ENCODE measurements at regions not wholly inside any gene's neighbourhood (a gene's known extent, or its start where the extent isn't known, plus 50 kb on each side); places are given as distances from the start of the nearest gene placed in this dataset.

DNA sequence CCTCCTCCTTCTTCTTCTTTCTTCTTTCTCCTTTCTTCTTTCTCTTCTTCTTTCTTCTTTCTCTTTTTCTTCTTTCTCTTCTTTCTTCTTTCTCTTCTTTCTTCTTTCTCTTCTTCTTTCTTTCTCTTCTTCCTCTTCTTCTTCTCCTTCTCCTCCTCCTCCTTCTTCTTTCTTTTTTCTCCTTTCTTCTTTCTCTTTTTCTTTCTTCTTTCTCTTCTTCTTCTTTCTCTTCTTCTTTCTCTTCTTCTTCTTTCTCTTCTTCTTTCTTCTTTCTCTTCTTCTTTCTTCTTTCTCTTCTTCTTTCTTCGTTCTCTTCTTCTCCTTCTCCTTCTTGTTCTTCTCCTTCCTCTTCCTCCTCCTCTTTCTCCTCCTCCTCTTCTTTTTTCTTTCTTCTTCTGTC lies 1230.7 kb upstream of the USP15 start:
- TF ChIP-seq, protein P1, sequence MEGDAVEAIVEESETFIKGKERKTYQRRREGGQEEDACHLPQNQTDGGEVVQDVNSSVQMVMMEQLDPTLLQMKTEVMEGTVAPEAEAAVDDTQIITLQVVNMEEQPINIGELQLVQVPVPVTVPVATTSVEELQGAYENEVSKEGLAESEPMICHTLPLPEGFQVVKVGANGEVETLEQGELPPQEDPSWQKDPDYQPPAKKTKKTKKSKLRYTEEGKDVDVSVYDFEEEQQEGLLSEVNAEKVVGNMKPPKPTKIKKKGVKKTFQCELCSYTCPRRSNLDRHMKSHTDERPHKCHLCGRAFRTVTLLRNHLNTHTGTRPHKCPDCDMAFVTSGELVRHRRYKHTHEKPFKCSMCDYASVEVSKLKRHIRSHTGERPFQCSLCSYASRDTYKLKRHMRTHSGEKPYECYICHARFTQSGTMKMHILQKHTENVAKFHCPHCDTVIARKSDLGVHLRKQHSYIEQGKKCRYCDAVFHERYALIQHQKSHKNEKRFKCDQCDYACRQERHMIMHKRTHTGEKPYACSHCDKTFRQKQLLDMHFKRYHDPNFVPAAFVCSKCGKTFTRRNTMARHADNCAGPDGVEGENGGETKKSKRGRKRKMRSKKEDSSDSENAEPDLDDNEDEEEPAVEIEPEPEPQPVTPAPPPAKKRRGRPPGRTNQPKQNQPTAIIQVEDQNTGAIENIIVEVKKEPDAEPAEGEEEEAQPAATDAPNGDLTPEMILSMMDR (IDR thresholded peaks at IDR 0.05; ENCODE audit: low read depth, low read length, missing input control), result no peak
- no peak for TF ChIP-seq JUND (IDR thresholded peaks at IDR 0.05)
- TF ChIP-seq FOXA1 (IDR thresholded peaks at IDR 0.05), result no peak
- TF ChIP-seq, protein P2, sequence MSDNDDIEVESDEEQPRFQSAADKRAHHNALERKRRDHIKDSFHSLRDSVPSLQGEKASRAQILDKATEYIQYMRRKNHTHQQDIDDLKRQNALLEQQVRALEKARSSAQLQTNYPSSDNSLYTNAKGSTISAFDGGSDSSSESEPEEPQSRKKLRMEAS (IDR thresholded peaks at IDR 0.05), result no peak
- TF ChIP-seq GABPA (IDR thresholded peaks at IDR 0.05 in 1 of 2, conservative IDR thresholded peaks at IDR 0.05 in 1 of 2), result no peak
- no peak for TF ChIP-seq TAF1 (conservative IDR thresholded peaks at IDR 0.05)
- no peak for TF ChIP-seq RAD21 (IDR thresholded peaks at IDR 0.05)
- TF ChIP-seq YY1 (IDR thresholded peaks at IDR 0.05), result no peak
- TF ChIP-seq HNF4G (IDR thresholded peaks at IDR 0.05), result no peak
- no peak for TF ChIP-seq EGR1 (IDR thresholded peaks at IDR 0.05; ENCODE audit: low read depth in 2 of 2)
- no peak for TF ChIP-seq RXRA (IDR thresholded peaks at IDR 0.05)
- TF ChIP-seq NR2F2 (IDR thresholded peaks at IDR 0.05), result no peak
- TF ChIP-seq, protein P3, sequence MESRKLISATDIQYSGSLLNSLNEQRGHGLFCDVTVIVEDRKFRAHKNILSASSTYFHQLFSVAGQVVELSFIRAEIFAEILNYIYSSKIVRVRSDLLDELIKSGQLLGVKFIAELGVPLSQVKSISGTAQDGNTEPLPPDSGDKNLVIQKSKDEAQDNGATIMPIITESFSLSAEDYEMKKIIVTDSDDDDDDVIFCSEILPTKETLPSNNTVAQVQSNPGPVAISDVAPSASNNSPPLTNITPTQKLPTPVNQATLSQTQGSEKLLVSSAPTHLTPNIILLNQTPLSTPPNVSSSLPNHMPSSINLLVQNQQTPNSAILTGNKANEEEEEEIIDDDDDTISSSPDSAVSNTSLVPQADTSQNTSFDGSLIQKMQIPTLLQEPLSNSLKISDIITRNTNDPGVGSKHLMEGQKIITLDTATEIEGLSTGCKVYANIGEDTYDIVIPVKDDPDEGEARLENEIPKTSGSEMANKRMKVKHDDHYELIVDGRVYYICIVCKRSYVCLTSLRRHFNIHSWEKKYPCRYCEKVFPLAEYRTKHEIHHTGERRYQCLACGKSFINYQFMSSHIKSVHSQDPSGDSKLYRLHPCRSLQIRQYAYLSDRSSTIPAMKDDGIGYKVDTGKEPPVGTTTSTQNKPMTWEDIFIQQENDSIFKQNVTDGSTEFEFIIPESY (IDR thresholded peaks at IDR 0.05), result no peak
